IMR-90 (cell line): ENCODE measurements at regions not wholly inside any gene's neighbourhood (a gene's known extent, or its start where the extent isn't known, plus 50 kb on each side); places are given as distances from the start of the nearest gene placed in this dataset.

Source experiments
- ATAC-seq: fragments of 200-7000 bp; cut with Tn5 transposase; 2 replicates; pipeline ENCODE4 v1.9.1; 2020; ENCODE audit warnings: low read depth, mild to moderate bottlenecking, moderate library complexity
- BruUV-seq: library from RNA; stranded (reverse); fragments of 400-500 nt; replicated peaks from 2 replicates; lab custom pipeline; 2021; lab: Mats Ljungman, UMichigan
- CTCF ChIA-PET: fragments of 300-600 bp; formaldehyde crosslinking; extraction: SDS; loops from one replicate; lab custom pipeline; 2021; ENCODE audit warnings: antibody characterized with exemption; lab: Yijun Ruan, JAX
- POLR2A ChIA-PET: fragments of 300-600 bp; sonication (Branson Sonifier 250); formaldehyde crosslinking; loops from one replicate; lab custom pipeline; 2022; ENCODE audit warnings: antibody characterized with exemption; ENCODE audit not compliant: unreplicated experiment; lab: Charles Lee
- DNase-seq: peaks from one replicate; pipeline ENCODE4 v3.0.0; 2013
- H2AFZ ChIP-seq: replicated peaks from 2 replicates; pipeline ENCODE3; 2013; ENCODE audit warnings: low read length, mild to moderate bottlenecking; ENCODE audit not compliant: poor library complexity
- H2AK5ac ChIP-seq: 2 replicates; pipeline ENCODE4 v1.6.1; 2013; ENCODE audit warnings: low read depth, low read length, inconsistent platforms
- H2AK9ac ChIP-seq: replicated peaks from 2 replicates; pipeline ENCODE3; 2013; ENCODE audit warnings: mild to moderate bottlenecking, low read depth, low read length, moderate library complexity; ENCODE audit not compliant: poor library complexity
- H2BK120ac ChIP-seq: 2 replicates; pipeline ENCODE4 v1.6.1; 2013; ENCODE audit warnings: low read depth, low read length, inconsistent platforms
- H2BK15ac ChIP-seq: 3 replicates; pipeline ENCODE4 v1.6.1; 2013; ENCODE audit warnings: low read depth, low read length, inconsistent platforms
- H2BK20ac ChIP-seq: 2 replicates; pipeline ENCODE4 v1.6.1; 2013; ENCODE audit warnings: low read depth, mild to moderate bottlenecking, inconsistent platforms, low read length, moderate library complexity
- H2BK5ac ChIP-seq: 2 replicates; pipeline ENCODE4 v1.6.1; 2013; ENCODE audit warnings: mild to moderate bottlenecking, low read depth, low read length, inconsistent platforms; ENCODE audit not compliant: poor library complexity, severe bottlenecking
- H3K14ac ChIP-seq: replicated peaks from 2 replicates; pipeline ENCODE4 v1.6.1; 2013; ENCODE audit warnings: low read depth, low read length, inconsistent platforms
- H3K18ac ChIP-seq: 2 replicates; pipeline ENCODE4 v1.6.1; 2013; ENCODE audit warnings: low read depth, low read length, control low read depth
- H3K23ac ChIP-seq: 2 replicates; pipeline ENCODE4 v1.6.1; 2013; ENCODE audit warnings: low read depth, low read length, inconsistent platforms
- H3K27ac ChIP-seq: 2 replicates; pipeline ENCODE4 v1.5.1; 2013; ENCODE audit warnings: mild to moderate bottlenecking, control low read depth, low read length; ENCODE audit not compliant: insufficient read depth
- H3K27me3 ChIP-seq: 2 replicates; pipeline ENCODE4 v1.6.1; 2013; ENCODE audit warnings: low read length; ENCODE audit not compliant: control insufficient read depth, insufficient read depth
- H3K36me3 ChIP-seq: 2 replicates; pipeline ENCODE4 v1.6.1; 2013; ENCODE audit warnings: low read length, mixed read lengths; ENCODE audit not compliant: control insufficient read depth, insufficient read depth
- H3K4ac ChIP-seq: 2 replicates; pipeline ENCODE4 v1.6.1; 2013; ENCODE audit warnings: low read depth, low read length, inconsistent platforms
- H3K4me1 ChIP-seq: 2 replicates; pipeline ENCODE4 v1.6.1; 2013; ENCODE audit warnings: low read length, mixed read lengths; ENCODE audit not compliant: control insufficient read depth, insufficient read depth
- H3K4me2 ChIP-seq: 2 replicates; pipeline ENCODE4 v1.6.1; 2013; ENCODE audit warnings: low read depth, mild to moderate bottlenecking, control low read depth, low read length, moderate library complexity
- H3K4me3 ChIP-seq: 2 replicates; pipeline ENCODE4 v1.5.1; 2013; ENCODE audit warnings: low read depth, mild to moderate bottlenecking, control low read depth, low read length, moderate library complexity; ENCODE audit not compliant: insufficient read depth
- H3K56ac ChIP-seq: 2 replicates; pipeline ENCODE4 v1.6.1; 2013; ENCODE audit warnings: low read length, inconsistent platforms; ENCODE audit not compliant: insufficient read depth; ENCODE audit errors: extremely low read depth
- H3K79me1 ChIP-seq, 2 experiments: 2 replicates each; pipeline ENCODE4 v1.6.1; 2013; ENCODE audit warnings: low read length in 2 of 2, inconsistent platforms in 1 of 2, low read depth in 1 of 2
- H3K9ac ChIP-seq: 2 replicates; pipeline ENCODE4 v1.6.1; 2013; ENCODE audit warnings: low read depth, low read length, control low read depth
- H3K9me1 ChIP-seq: 2 replicates; pipeline ENCODE4 v1.6.1; 2013; ENCODE audit warnings: low read length, inconsistent platforms; ENCODE audit not compliant: insufficient read depth
- H3K9me3 ChIP-seq: 2 replicates; pipeline ENCODE4 v1.6.1; 2013; ENCODE audit warnings: low read length; ENCODE audit not compliant: control insufficient read depth, insufficient read depth
- H4K20me1 ChIP-seq: 2 replicates; pipeline ENCODE4 v1.6.1; 2013; ENCODE audit warnings: low read length, inconsistent platforms; ENCODE audit not compliant: insufficient read depth
- H4K5ac ChIP-seq: 2 replicates; pipeline ENCODE4 v1.6.1; 2013; ENCODE audit warnings: mild to moderate bottlenecking, low read depth, low read length, control low read depth
- H4K8ac ChIP-seq, 2 experiments: 2 replicates each; pipeline ENCODE4 v1.6.1; 2013; ENCODE audit warnings: low read depth in 2 of 2, low read length in 2 of 2, control low read depth in 1 of 2, inconsistent platforms in 1 of 2
- H4K91ac ChIP-seq: 2 replicates; pipeline ENCODE4 v1.6.1; 2013; ENCODE audit warnings: low read depth, low read length, inconsistent platforms; ENCODE audit not compliant: insufficient read depth
- BHLHE40 ChIP-seq: fragments of 150-350 bp; IDR thresholded peaks from 2 replicates; pipeline ENCODE4 v1.6.1; 2016; ENCODE audit warnings: mild to moderate bottlenecking, low read depth, low read length
- CHD1 ChIP-seq: IDR thresholded peaks from 2 replicates; pipeline ENCODE4 v1.6.1; 2012; ENCODE audit warnings: low read depth, low read length, improper control_type of control experiment
- CTCF ChIP-seq: conservative IDR thresholded peaks from 2 replicates; pipeline ENCODE4 v1.5.1; 2012; ENCODE audit warnings: mild to moderate bottlenecking, low read depth, low read length, improper control_type of control experiment
- MAFK ChIP-seq: IDR thresholded peaks from 2 replicates; pipeline ENCODE4 v1.6.1; 2012; ENCODE audit warnings: low read depth, low read length, improper control_type of control experiment
- MXI1 ChIP-seq: IDR thresholded peaks from 2 replicates; pipeline ENCODE4 v1.6.1; 2012; ENCODE audit warnings: low read depth, mild to moderate bottlenecking, low read length, moderate library complexity, borderline replicate concordance
- POLR2A ChIP-seq: IDR thresholded peaks from 2 replicates; pipeline ENCODE4 v1.6.1; 2012; ENCODE audit warnings: mild to moderate bottlenecking, low read depth, low read length
- RAD21 ChIP-seq: IDR thresholded peaks from 2 replicates; pipeline ENCODE4 v1.6.1; 2012; ENCODE audit warnings: low read length, improper control_type of control experiment
- RCOR1 ChIP-seq: IDR thresholded peaks from 2 replicates; pipeline ENCODE4 v1.6.1; 2012; ENCODE audit warnings: mild to moderate bottlenecking, low read length, improper control_type of control experiment; ENCODE audit not compliant: insufficient replicate concordance
- RFX5 ChIP-seq: IDR thresholded peaks from 2 replicates; pipeline ENCODE4 v1.8.0; 2012; ENCODE audit warnings: low read depth, mild to moderate bottlenecking, low read length, moderate library complexity
- SMC3 ChIP-seq: fragments of 150-350 bp; IDR thresholded peaks from 2 replicates; pipeline ENCODE4 v1.6.1; 2016; ENCODE audit warnings: low read depth, mild to moderate bottlenecking, antibody characterized with exemption, low read length, moderate library complexity
- USF2 ChIP-seq: fragments of 150-350 bp; IDR thresholded peaks from 2 replicates; pipeline ENCODE4 v1.6.1; 2017; ENCODE audit warnings: mild to moderate bottlenecking, antibody characterized with exemption, low read length, low read depth
- WGBS, 2 experiments: methylation state at CpG; one replicate each; pipeline versions ENCODE4 v1.1.5 to v1.1.7; 2013; ENCODE audit warnings: missing lambda C conversion rate in 2 of 2; ENCODE audit not compliant: insufficient read length in 1 of 2; ENCODE audit errors: extremely low coverage in 2 of 2; 5-methylcytosine and 5-hydroxymethylcytosine counted together
- dilution Hi-C: fragments of 300-500 bp; cut with HindIII; formaldehyde crosslinking; loops from one replicate; pipeline ENCODE4 v1.14.3; 2018; ENCODE audit warnings: low sequenced_read_pairs; ENCODE audit not compliant: unreplicated experiment
- in situ Hi-C: fragments of 300-500 bp; cut with MboI; formaldehyde crosslinking; loops from 3 replicates; pipeline ENCODE4 v1.14.3; 2019; ENCODE audit warnings: low sequenced_read_pairs, inconsistent platforms, mixed read lengths
- intact Hi-C: fragments of 100-400 bp; cut with micrococcal nuclease; formaldehyde crosslinking; loops from 2 replicates; pipeline ENCODE4 v1.10.0; 2022

GRCh38 chr19:34082289-34083077, 89.8 kb upstream of the LSM14A start:
- POLR2A ChIA-PET: no interaction called here
- H3K79me1 ChIP-seq: no peaks in the 10 kb centered on the region
- peak; percentile 87 for ATAC-seq
- in situ Hi-C loops (no loop called here), dilution Hi-C loops (no loop called here), intact Hi-C loops (no loop called here)
- H3K27me3 ChIP-seq: peaks cover 6% of the 10 kb centered on the region; the same call in 1 of the 2 replicates
- H2BK15ac ChIP-seq: no peak overlapping the region
- no peak overlapping the region for H3K4me3 ChIP-seq
- no peak overlapping the region for H4K5ac ChIP-seq
- no peak overlapping the region for H2AK9ac ChIP-seq
- no peak overlapping the region for H3K27ac ChIP-seq
- no peaks in the 10 kb centered on the region for H3K36me3 ChIP-seq
- no peak overlapping the region for H2BK120ac ChIP-seq
- H3K56ac ChIP-seq: no peak overlapping the region
- no peak overlapping the region for H2AFZ ChIP-seq
- H3K4ac ChIP-seq: no peak overlapping the region
- no peak overlapping the region for H3K14ac ChIP-seq
- H3K23ac ChIP-seq: no peak overlapping the region
- no peak for DNase-seq
- WGBS, 2 experiments: 40% methylated on average over 2 of the region's 10 CpGs; no CpG with 5 or more reads in 1 of the 2 experiments
- no peak overlapping the region for H2BK5ac ChIP-seq
- H2BK20ac ChIP-seq: no peak overlapping the region
- H2AK5ac ChIP-seq: no peak overlapping the region
- no peaks in the 10 kb centered on the region for H4K20me1 ChIP-seq
- H3K9ac ChIP-seq: no peak overlapping the region
- no peak overlapping the region for H4K8ac ChIP-seq
- no peaks in the 10 kb centered on the region for H3K4me1 ChIP-seq
- BruUV-seq: no TSS peak
- CTCF ChIA-PET: interaction anchor here (1.0 to 2.0 kb wide), 3 partner anchors 14 to 304 kb away, joined by 3 to 13 read pairs (median 6); no protein-coding TSS in a partner anchor
- H4K91ac ChIP-seq: no peak overlapping the region
- no peaks in the 10 kb centered on the region for H3K9me1 ChIP-seq
- H3K9me3 ChIP-seq: no peaks in the 10 kb centered on the region
- H3K4me2 ChIP-seq: no peak overlapping the region; the same call in 1 of the 2 replicates
- H3K18ac ChIP-seq: no peak overlapping the region
- no peak for TF ChIP-seq POLR2A
- no peak for TF ChIP-seq SMC3
- TF ChIP-seq MXI1: no peak
- TF ChIP-seq RAD21: no peak
- no peak for TF ChIP-seq RCOR1
- no peak for TF ChIP-seq USF2
- TF ChIP-seq CTCF: no peak
- no peak for TF ChIP-seq CHD1
- TF ChIP-seq RFX5: no peak
- no peak for TF ChIP-seq BHLHE40
- no peak for TF ChIP-seq MAFK
